MM.1S (cell line): ENCODE measurements at regions not wholly inside any gene's neighbourhood (a gene's known extent, or its start where the extent isn't known, plus 50 kb on each side); places are given as distances from the start of the nearest gene placed in this dataset.
"Not testable (repeated sequence)": the region's sequence is repeated elsewhere in the genome, so short reads cannot be mapped to it uniquely, and the experiment has no call there.

ENCODE experiments used
- DNase-seq: peaks from one replicate; pipeline ENCODE4 v3.0.0-alpha.2; 2015
- H2AFZ ChIP-seq: fragments of 300-600 bp; sonication (generic); 2 replicates; pipeline ENCODE4 v1.6.0; 2016; ENCODE audit warnings: antibody characterized with exemption, low read length
- H3F3A ChIP-seq: fragments of 300-600 bp; sonication (generic); 2 replicates; pipeline ENCODE4 v1.6.1; 2016; ENCODE audit warnings: mild to moderate bottlenecking, antibody characterized with exemption, low read length, moderate library complexity, mixed read lengths; ENCODE audit not compliant: insufficient read depth
- H3K27ac ChIP-seq: fragments of 300-600 bp; sonication (generic); 2 replicates; pipeline ENCODE4 v1.5.1; 2016; ENCODE audit warnings: mild to moderate bottlenecking, low read length
- H3K27me3 ChIP-seq: fragments of 300-600 bp; sonication (generic); replicated peaks from 2 replicates; pipeline ENCODE4 v1.6.0; 2016; ENCODE audit warnings: low read length; ENCODE audit not compliant: insufficient read depth
- H3K36me3 ChIP-seq: fragments of 300-600 bp; sonication (generic); replicated peaks from 2 replicates; pipeline ENCODE4 v1.6.1; 2016; ENCODE audit warnings: mild to moderate bottlenecking, low read length, mixed read lengths; ENCODE audit not compliant: insufficient read depth
- H3K4me1 ChIP-seq: fragments of 300-600 bp; sonication (generic); 2 replicates; pipeline ENCODE4 v1.6.1; 2016; ENCODE audit warnings: low read length, mixed read lengths
- H3K4me2 ChIP-seq: fragments of 300-600 bp; sonication (generic); 2 replicates; pipeline ENCODE4 v1.6.0; 2016; ENCODE audit warnings: low read depth, low read length
- H3K4me3 ChIP-seq: fragments of 300-600 bp; sonication (generic); 2 replicates; pipeline ENCODE4 v1.5.1; 2016; ENCODE audit warnings: low read length, mixed read lengths
- H3K79me2 ChIP-seq: fragments of 300-600 bp; sonication (generic); 2 replicates; pipeline ENCODE4 v1.6.1; 2016; ENCODE audit warnings: mixed run types, low read length, mixed read lengths
- H3K9ac ChIP-seq: fragments of 300-600 bp; sonication (generic); 2 replicates; pipeline ENCODE4 v1.6.1; 2016; ENCODE audit warnings: low read length, mixed read lengths
- H3K9me2 ChIP-seq: fragments of 300-600 bp; sonication (generic); replicated peaks from 2 replicates; pipeline ENCODE4 v1.6.1; 2016; ENCODE audit warnings: mild to moderate bottlenecking, low read length, mixed read lengths; ENCODE audit not compliant: insufficient read depth
- H3K9me3 ChIP-seq: fragments of 300-600 bp; sonication (generic); replicated peaks from 2 replicates; pipeline ENCODE4 v1.6.1; 2016; ENCODE audit warnings: mild to moderate bottlenecking, low read length, mixed read lengths; ENCODE audit not compliant: insufficient read depth
- H4K20me1 ChIP-seq: fragments of 300-600 bp; sonication (generic); 2 replicates; pipeline ENCODE4 v1.6.1; 2016; ENCODE audit warnings: mild to moderate bottlenecking, low read length, moderate library complexity, mixed read lengths; ENCODE audit not compliant: insufficient read depth
- EZH2 ChIP-seq: fragments of 300-600 bp; sonication (generic); optimal IDR thresholded peaks from 2 replicates; pipeline ENCODE3; 2017; ENCODE audit warnings: low read depth, mild to moderate bottlenecking, antibody characterized with exemption, low read length, mixed read lengths
- EZH2phosphoT487 ChIP-seq: fragments of 300-600 bp; sonication (generic); IDR thresholded peaks from 2 replicates; pipeline ENCODE4 v1.6.1; 2018; ENCODE audit warnings: antibody characterized with exemption, low read length
- TF ChIP-seq, protein P1 (sequence below): fragments of 300-600 bp; sonication (generic); IDR thresholded peaks from 2 replicates; pipeline ENCODE4 v1.5.1; 2016; ENCODE audit warnings: antibody characterized with exemption, low read length, mixed read lengths

- no peak for DNase-seq
- no peaks in the 10 kb centered on the region for H3F3A ChIP-seq
- H3K27ac ChIP-seq, result no peak overlapping the region
- H3K9me3 ChIP-seq, result no peaks in the 10 kb centered on the region
- H3K27me3 ChIP-seq, result peaks cover 7% of the 10 kb centered on the region
- H3K9ac ChIP-seq, result no peak overlapping the region
- H3K36me3 ChIP-seq, result no peaks in the 10 kb centered on the region
- no peaks in the 10 kb centered on the region for H3K79me2 ChIP-seq
- H3K9me2 ChIP-seq, result no peaks in the 10 kb centered on the region
- no peak overlapping the region for H3K4me2 ChIP-seq
- H3K4me1 ChIP-seq, result no peaks in the 10 kb centered on the region
- H3K4me3 ChIP-seq, result no peak overlapping the region
- H4K20me1 ChIP-seq, result no peaks in the 10 kb centered on the region
- TF ChIP-seq EZH2 (no peak), EZH2phosphoT487 (no peak)
- TF ChIP-seq, protein P1, sequence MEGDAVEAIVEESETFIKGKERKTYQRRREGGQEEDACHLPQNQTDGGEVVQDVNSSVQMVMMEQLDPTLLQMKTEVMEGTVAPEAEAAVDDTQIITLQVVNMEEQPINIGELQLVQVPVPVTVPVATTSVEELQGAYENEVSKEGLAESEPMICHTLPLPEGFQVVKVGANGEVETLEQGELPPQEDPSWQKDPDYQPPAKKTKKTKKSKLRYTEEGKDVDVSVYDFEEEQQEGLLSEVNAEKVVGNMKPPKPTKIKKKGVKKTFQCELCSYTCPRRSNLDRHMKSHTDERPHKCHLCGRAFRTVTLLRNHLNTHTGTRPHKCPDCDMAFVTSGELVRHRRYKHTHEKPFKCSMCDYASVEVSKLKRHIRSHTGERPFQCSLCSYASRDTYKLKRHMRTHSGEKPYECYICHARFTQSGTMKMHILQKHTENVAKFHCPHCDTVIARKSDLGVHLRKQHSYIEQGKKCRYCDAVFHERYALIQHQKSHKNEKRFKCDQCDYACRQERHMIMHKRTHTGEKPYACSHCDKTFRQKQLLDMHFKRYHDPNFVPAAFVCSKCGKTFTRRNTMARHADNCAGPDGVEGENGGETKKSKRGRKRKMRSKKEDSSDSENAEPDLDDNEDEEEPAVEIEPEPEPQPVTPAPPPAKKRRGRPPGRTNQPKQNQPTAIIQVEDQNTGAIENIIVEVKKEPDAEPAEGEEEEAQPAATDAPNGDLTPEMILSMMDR, result no peak
- H2AFZ ChIP-seq, result no peak overlapping the region
Observed at GRCh38 chr2:10230499-10230898, 72.2 kb upstream of the HPCAL1 start.

DNA sequence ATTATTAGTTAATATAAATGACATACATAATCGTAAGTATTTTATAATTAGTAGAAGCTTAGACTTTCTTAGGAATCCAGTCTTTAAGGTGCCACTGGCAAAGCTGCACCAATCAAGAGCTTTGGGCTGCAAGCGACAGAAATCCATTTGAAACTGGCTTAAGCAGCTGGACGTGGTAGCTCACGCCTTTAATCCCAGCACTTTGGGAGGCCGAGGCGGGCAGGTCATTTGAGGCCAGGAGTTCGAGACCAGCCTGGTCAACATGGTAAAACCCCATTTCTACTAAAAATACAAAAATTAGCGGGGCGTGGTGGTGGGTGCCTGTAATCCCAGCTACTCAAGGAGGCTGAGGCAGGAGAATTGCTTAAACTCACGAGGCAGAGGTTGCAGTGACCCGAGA is 71.8 kb upstream of the HPCAL1 start:
- not testable (repeated sequence) for H4K20me1 ChIP-seq, H2AFZ ChIP-seq, H3K36me3 ChIP-seq, H3K9me3 ChIP-seq, H3K4me2 ChIP-seq, H3K4me3 ChIP-seq, H3K79me2 ChIP-seq, H3K27ac ChIP-seq, H3K9me2 ChIP-seq, DNase-seq, H3F3A ChIP-seq, H3K9ac ChIP-seq, H3K4me1 ChIP-seq
- peaks cover 11% of the 10 kb centered on the region for H3K27me3 ChIP-seq

DNA sequence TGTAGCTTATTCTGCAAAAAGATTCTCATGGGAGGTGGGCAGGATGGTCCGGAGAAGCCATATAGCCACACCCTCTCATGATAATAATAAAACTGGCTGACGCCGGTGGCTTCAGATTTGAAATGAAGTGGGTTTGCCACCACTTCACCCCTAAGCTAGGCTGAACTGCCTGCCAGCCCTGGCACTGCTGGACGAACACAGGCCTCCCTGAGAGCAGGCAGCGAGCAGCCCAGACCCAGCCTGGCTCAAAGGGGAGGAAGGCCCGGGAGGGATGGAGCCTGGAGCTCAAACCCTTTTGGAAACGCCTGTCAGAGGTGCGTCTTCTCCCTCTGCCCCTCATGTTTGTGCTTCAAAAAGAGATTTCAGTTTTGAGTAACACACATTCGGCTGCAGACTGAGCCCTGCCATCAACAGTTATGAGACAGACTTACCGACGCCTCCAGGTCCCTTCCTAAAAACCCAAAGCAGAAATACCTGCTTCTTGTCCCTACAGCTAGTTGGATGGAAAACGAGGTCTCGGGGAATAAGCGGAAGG is 71.1 kb upstream of the HPCAL1 start:
- H4K20me1 ChIP-seq, result no peaks in the 10 kb centered on the region
- H2AFZ ChIP-seq, result no peak overlapping the region
- peaks cover 18% of the 10 kb centered on the region for H3K27me3 ChIP-seq
- no peak overlapping the region for H3K27ac ChIP-seq
- no peak overlapping the region for H3K9ac ChIP-seq
- H3K9me3 ChIP-seq, result no peaks in the 10 kb centered on the region
- no peak overlapping the region for H3K4me2 ChIP-seq
- H3K79me2 ChIP-seq, result no peaks in the 10 kb centered on the region
- H3K4me1 ChIP-seq, result no peaks in the 10 kb centered on the region
- no peaks in the 10 kb centered on the region for H3K9me2 ChIP-seq
- H3F3A ChIP-seq, result no peaks in the 10 kb centered on the region
- no peaks in the 10 kb centered on the region for H3K36me3 ChIP-seq
- no peak overlapping the region for H3K4me3 ChIP-seq
- DNase-seq, result no peak
- TF ChIP-seq EZH2phosphoT487, result no peak
- TF ChIP-seq, protein P1, result no peak
- TF ChIP-seq EZH2, result no peak

- Histone ChIP-seq H3K4me3 (no peak overlapping the region), H3K27me3 (peaks cover 24% of the 10 kb centered on the region), H4K20me1 (no peaks in the 10 kb centered on the region), H3K4me2 (no peak overlapping the region), H3K27ac (no peak overlapping the region), H2AFZ (no peak overlapping the region), H3K4me1 (no peaks in the 10 kb centered on the region), H3K9me3 (no peaks in the 10 kb centered on the region), H3F3A (no peaks in the 10 kb centered on the region), H3K9ac (no peak overlapping the region), H3K36me3 (no peaks in the 10 kb centered on the region), H3K9me2 (no peaks in the 10 kb centered on the region), H3K79me2 (no peaks in the 10 kb centered on the region)
- DNase-seq, result no peak
- TF ChIP-seq, protein P1, result no peak
- TF ChIP-seq EZH2phosphoT487 (no peak), EZH2 (no peak)
Observed at GRCh38 chr2:10232096-10232815, 70.4 kb upstream of the HPCAL1 start.
